Neural cell (in vitro differentiated cells): ENCODE measurements at regions not wholly inside any gene's neighbourhood (a gene's known extent, or its start where the extent isn't known, plus 50 kb on each side); places are given as distances from the start of the nearest gene placed in this dataset.

Experiments
- EZH2 ChIP-seq: fragments of 200-600, 300-800 bp; shearing (Covaris generic), sonication (generic); IDR thresholded peaks from 2 replicates; pipeline ENCODE4 v1.6.1; 2014; ENCODE audit warnings: antibody characterized with exemption, low read length, borderline replicate concordance, mild to moderate bottlenecking; ENCODE audit not compliant: insufficient read depth, poor library complexity, severe bottlenecking
- POLR2AphosphoS5 ChIP-seq: IDR thresholded peaks from 2 replicates; pipeline ENCODE4 v1.6.1; 2012
- SMC3 ChIP-seq: fragments of 450-650 bp; conservative IDR thresholded peaks from 2 replicates; pipeline ENCODE4 v1.6.1; 2014; ENCODE audit warnings: antibody characterized with exemption, mild to moderate bottlenecking, moderate library complexity; ENCODE audit not compliant: poor library complexity
- TAF1 ChIP-seq: IDR thresholded peaks from 2 replicates; pipeline ENCODE4 v1.6.1; 2012; ENCODE audit warnings: low read depth
- TF ChIP-seq, protein P1 (sequence below): fragments of 450-650 bp; IDR thresholded peaks from 2 replicates; pipeline ENCODE4 v1.5.1; 2014; ENCODE audit warnings: antibody characterized with exemption, mild to moderate bottlenecking, moderate library complexity; ENCODE audit not compliant: poor library complexity, severe bottlenecking

DNA sequence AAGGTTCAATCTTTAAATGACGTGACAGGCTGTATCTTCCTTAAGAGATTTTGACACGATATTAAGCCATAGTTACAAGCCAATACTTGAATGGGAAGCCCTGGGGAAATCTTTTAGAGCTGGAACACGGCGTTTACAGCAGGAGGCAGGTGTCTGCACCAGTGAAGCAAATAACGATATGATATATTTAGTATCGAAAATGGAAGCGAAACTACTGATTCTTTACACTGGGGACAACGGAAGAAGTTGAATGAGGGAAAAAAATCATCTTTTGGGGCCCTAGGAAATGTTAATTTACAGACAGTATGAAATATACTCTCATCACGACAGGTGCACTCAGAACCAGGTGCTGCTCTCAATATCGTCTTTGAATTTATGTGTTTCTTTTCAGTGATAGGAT, 793.9 kb upstream of the PCDH20 start:
- TF ChIP-seq EZH2 = no peak
- TF ChIP-seq, protein P1, sequence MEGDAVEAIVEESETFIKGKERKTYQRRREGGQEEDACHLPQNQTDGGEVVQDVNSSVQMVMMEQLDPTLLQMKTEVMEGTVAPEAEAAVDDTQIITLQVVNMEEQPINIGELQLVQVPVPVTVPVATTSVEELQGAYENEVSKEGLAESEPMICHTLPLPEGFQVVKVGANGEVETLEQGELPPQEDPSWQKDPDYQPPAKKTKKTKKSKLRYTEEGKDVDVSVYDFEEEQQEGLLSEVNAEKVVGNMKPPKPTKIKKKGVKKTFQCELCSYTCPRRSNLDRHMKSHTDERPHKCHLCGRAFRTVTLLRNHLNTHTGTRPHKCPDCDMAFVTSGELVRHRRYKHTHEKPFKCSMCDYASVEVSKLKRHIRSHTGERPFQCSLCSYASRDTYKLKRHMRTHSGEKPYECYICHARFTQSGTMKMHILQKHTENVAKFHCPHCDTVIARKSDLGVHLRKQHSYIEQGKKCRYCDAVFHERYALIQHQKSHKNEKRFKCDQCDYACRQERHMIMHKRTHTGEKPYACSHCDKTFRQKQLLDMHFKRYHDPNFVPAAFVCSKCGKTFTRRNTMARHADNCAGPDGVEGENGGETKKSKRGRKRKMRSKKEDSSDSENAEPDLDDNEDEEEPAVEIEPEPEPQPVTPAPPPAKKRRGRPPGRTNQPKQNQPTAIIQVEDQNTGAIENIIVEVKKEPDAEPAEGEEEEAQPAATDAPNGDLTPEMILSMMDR = peak; percentile 48
- TF ChIP-seq POLR2AphosphoS5 = peak; percentile 83
- TF ChIP-seq SMC3 = peak; percentile 28
- no peak for TF ChIP-seq TAF1
